Stomach (tissue), 4 donors: ENCODE measurements at regions not wholly inside any gene's neighbourhood (a gene's known extent, or its start where the extent isn't known, plus 50 kb on each side); places are given as distances from the start of the nearest gene placed in this dataset.

Source experiments
- EP300 ChIP-seq: sonication (generic); formaldehyde crosslinking; IDR thresholded peaks from one replicate; pipeline ENCODE4 v1.6.1; 2017; ENCODE audit warnings: antibody characterized with exemption
- POLR2A ChIP-seq, 4 donors: fragments of 450-650 bp; IDR thresholded peaks; one replicate each; pipeline ENCODE4 v1.6.1; 2016; ENCODE audit warnings: antibody characterized with exemption in 4 of 4, control low read depth in 2 of 4, mild to moderate bottlenecking in 1 of 4, moderate library complexity in 1 of 4
- POLR2AphosphoS5 ChIP-seq, 3 donors: sonication (generic); formaldehyde crosslinking; IDR thresholded peaks; one replicate each; pipeline ENCODE4 v1.6.1; 2016; ENCODE audit warnings: antibody characterized with exemption in 3 of 3
- TF ChIP-seq, protein P1 (sequence below), 7 experiments: fragments of 450-650 bp in 4 of 7; fragments of 200-600 bp in 3 of 7; sonication (generic) in 3 of 7; IDR thresholded peaks; one replicate each; pipeline ENCODE4 v1.5.1; 2016 to 2019; ENCODE audit warnings: antibody characterized with exemption in 7 of 7, control low read depth in 2 of 7, mild to moderate bottlenecking in 1 of 7

DNA sequence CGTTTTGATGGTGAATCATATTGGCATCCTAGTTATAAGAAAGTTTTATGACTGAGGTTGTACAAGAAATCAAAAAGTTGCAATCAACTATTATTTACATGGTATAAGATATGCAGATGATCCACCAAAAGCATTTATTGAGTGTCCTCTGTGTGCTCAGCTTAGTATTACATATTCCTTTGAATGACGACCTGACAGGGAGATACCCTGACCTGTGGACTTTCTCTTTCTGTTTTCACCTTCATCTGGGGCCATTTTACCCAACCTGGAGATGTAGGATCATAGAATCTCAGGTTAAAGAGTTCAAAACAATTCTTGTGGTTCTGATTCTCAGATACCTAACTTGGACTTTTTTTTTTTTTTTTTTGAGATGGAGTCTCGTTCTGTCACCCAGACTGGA is 269.1 kb upstream of the SORCS1 start:
- TF ChIP-seq, protein P1, sequence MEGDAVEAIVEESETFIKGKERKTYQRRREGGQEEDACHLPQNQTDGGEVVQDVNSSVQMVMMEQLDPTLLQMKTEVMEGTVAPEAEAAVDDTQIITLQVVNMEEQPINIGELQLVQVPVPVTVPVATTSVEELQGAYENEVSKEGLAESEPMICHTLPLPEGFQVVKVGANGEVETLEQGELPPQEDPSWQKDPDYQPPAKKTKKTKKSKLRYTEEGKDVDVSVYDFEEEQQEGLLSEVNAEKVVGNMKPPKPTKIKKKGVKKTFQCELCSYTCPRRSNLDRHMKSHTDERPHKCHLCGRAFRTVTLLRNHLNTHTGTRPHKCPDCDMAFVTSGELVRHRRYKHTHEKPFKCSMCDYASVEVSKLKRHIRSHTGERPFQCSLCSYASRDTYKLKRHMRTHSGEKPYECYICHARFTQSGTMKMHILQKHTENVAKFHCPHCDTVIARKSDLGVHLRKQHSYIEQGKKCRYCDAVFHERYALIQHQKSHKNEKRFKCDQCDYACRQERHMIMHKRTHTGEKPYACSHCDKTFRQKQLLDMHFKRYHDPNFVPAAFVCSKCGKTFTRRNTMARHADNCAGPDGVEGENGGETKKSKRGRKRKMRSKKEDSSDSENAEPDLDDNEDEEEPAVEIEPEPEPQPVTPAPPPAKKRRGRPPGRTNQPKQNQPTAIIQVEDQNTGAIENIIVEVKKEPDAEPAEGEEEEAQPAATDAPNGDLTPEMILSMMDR (IDR thresholded peaks at IDR 0.05), result no peak
- TF ChIP-seq POLR2A (IDR thresholded peaks at IDR 0.05) (no peak), POLR2AphosphoS5 (IDR thresholded peaks at IDR 0.05) (no peak), EP300 (no peak)
